ENCODE measurements at regions not wholly inside any gene's neighbourhood (a gene's known extent, or its start where the extent isn't known, plus 50 kb on each side); places are given as distances from the start of the nearest gene placed in this dataset.

DNA sequence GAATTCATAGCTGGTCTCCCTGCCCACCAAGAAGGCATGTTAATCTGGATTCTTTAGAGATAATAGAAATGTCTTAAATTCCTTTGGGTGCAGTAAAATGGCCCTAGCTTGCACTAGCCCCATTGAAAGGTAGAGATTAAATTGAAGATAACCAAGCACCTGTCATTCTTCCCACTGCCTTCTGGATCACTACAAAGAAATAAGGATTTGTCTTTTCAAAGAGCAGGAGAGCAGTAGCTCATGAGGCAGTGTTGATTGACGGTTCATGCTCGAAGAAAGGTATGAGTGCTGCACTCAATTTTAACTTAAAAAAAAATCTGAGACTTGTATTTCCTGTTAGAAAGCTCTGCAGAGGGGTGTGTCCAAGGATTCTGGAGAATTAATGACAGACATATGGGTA is 74.9 kb upstream of the F3 start:
- TF ChIP-seq ESRRG (CRISPR knock-in tag; IDR thresholded peaks at IDR 0.05) = no peak
- TF ChIP-seq ISL1 (CRISPR knock-in tag; IDR thresholded peaks at IDR 0.05) = peak; percentile 28; the same call in 1 of the 2 replicates
- ATAC-seq = no peak; the same call in 2 of the 3 replicates

DNA sequence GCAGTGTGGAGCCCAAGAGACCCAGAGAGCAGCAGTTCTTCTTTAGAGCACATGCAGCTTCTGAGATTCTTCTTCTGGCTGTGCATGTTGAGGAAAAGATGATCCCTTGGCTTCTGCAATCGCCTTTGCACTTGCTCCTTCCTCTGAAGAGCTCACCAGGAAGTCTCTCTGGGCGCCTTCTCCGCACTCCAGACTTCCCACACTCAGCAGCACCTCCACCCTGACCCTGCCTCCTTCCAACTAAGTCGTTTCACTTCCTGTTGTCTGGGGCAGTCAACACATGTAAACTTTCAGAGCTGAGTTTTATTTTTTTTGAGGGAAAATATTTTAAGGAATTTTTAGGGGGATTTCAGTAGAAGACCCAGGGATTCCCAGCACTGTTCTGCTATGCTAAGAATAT is 73.4 kb upstream of the F3 start:
- TF ChIP-seq, protein P1, sequence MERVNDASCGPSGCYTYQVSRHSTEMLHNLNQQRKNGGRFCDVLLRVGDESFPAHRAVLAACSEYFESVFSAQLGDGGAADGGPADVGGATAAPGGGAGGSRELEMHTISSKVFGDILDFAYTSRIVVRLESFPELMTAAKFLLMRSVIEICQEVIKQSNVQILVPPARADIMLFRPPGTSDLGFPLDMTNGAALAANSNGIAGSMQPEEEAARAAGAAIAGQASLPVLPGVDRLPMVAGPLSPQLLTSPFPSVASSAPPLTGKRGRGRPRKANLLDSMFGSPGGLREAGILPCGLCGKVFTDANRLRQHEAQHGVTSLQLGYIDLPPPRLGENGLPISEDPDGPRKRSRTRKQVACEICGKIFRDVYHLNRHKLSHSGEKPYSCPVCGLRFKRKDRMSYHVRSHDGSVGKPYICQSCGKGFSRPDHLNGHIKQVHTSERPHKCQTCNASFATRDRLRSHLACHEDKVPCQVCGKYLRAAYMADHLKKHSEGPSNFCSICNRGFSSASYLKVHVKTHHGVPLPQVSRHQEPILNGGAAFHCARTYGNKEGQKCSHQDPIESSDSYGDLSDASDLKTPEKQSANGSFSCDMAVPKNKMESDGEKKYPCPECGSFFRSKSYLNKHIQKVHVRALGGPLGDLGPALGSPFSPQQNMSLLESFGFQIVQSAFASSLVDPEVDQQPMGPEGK (CRISPR knock-in tag; IDR thresholded peaks at IDR 0.05; ENCODE audit: borderline replicate concordance) = no peak
- TF ChIP-seq ZNF70 (CRISPR knock-in tag; IDR thresholded peaks at IDR 0.05) (no peak), ZFP30 (CRISPR knock-in tag; IDR thresholded peaks at IDR 0.05) (no peak), GLIS3 (CRISPR knock-in tag; IDR thresholded peaks at IDR 0.05) (no peak)
- ATAC-seq = no peak

DNA sequence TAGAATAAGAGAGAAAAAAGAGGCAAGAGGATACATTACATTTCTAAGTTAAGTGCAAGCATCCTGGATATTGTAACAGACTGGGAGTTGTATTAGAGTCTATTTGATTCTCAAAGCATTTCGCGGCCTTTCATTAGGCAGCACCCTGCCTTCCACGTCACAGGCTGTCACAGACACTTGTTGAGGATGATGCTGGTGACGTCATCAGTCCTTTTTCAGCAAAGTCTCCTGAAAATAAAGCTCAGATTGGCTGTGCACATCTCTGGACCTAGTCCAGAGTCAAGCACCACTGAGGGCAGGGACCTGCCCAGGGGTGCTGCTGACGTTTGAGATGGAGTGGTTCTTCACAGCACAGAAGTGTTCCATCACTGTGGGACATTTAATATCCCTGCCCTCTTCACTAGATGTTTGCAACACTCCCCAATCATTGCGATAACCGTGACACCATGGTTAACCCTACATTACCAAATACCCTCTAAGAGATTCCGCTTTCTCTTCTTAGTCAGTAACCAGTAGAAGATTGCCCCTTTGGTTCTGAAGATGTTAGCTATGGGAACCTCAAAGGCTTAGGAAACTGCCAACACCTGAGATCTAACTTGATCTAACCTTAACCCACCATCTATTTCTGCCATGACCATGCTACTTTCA is 72.7 kb upstream of the F3 start:
- no peak for TF ChIP-seq ZNF565 (CRISPR knock-in tag; conservative IDR thresholded peaks at IDR 0.05; ENCODE audit: low read depth)
- TF ChIP-seq, protein P2, sequence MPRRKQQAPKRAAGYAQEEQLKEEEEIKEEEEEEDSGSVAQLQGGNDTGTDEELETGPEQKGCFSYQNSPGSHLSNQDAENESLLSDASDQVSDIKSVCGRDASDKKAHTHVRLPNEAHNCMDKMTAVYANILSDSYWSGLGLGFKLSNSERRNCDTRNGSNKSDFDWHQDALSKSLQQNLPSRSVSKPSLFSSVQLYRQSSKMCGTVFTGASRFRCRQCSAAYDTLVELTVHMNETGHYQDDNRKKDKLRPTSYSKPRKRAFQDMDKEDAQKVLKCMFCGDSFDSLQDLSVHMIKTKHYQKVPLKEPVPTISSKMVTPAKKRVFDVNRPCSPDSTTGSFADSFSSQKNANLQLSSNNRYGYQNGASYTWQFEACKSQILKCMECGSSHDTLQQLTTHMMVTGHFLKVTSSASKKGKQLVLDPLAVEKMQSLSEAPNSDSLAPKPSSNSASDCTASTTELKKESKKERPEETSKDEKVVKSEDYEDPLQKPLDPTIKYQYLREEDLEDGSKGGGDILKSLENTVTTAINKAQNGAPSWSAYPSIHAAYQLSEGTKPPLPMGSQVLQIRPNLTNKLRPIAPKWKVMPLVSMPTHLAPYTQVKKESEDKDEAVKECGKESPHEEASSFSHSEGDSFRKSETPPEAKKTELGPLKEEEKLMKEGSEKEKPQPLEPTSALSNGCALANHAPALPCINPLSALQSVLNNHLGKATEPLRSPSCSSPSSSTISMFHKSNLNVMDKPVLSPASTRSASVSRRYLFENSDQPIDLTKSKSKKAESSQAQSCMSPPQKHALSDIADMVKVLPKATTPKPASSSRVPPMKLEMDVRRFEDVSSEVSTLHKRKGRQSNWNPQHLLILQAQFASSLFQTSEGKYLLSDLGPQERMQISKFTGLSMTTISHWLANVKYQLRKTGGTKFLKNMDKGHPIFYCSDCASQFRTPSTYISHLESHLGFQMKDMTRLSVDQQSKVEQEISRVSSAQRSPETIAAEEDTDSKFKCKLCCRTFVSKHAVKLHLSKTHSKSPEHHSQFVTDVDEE (CRISPR knock-in tag; IDR thresholded peaks at IDR 0.05) = no peak
- TF ChIP-seq PPARA (CRISPR knock-in tag; IDR thresholded peaks at IDR 0.05; ENCODE audit: borderline replicate concordance) = no peak
- TF ChIP-seq ZNF70 (CRISPR knock-in tag; IDR thresholded peaks at IDR 0.05) = no peak
- TF ChIP-seq, protein P3, sequence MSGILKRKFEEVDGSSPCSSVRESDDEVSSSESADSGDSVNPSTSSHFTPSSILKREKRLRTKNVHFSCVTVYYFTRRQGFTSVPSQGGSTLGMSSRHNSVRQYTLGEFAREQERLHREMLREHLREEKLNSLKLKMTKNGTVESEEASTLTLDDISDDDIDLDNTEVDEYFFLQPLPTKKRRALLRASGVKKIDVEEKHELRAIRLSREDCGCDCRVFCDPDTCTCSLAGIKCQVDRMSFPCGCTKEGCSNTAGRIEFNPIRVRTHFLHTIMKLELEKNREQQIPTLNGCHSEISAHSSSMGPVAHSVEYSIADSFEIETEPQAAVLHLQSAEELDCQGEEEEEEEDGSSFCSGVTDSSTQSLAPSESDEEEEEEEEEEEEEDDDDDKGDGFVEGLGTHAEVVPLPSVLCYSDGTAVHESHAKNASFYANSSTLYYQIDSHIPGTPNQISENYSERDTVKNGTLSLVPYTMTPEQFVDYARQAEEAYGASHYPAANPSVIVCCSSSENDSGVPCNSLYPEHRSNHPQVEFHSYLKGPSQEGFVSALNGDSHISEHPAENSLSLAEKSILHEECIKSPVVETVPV (CRISPR knock-in tag; IDR thresholded peaks at IDR 0.05) = no peak
- TF ChIP-seq CSDC2 (CRISPR knock-in tag; IDR thresholded peaks at IDR 0.05) = no peak
- TF ChIP-seq ZFP30 (CRISPR knock-in tag; IDR thresholded peaks at IDR 0.05) = no peak
- TF ChIP-seq, protein P1 (CRISPR knock-in tag; IDR thresholded peaks at IDR 0.05; ENCODE audit: borderline replicate concordance) = no peak
- TF ChIP-seq ARNTL (CRISPR knock-in tag; IDR thresholded peaks at IDR 0.05; ENCODE audit: borderline replicate concordance, low read depth) = no peak
- no peak for TF ChIP-seq RARB (CRISPR knock-in tag; IDR thresholded peaks at IDR 0.05)
- TF ChIP-seq SNAI2 (CRISPR knock-in tag; IDR thresholded peaks at IDR 0.05) = no peak
- TF ChIP-seq, protein P4, sequence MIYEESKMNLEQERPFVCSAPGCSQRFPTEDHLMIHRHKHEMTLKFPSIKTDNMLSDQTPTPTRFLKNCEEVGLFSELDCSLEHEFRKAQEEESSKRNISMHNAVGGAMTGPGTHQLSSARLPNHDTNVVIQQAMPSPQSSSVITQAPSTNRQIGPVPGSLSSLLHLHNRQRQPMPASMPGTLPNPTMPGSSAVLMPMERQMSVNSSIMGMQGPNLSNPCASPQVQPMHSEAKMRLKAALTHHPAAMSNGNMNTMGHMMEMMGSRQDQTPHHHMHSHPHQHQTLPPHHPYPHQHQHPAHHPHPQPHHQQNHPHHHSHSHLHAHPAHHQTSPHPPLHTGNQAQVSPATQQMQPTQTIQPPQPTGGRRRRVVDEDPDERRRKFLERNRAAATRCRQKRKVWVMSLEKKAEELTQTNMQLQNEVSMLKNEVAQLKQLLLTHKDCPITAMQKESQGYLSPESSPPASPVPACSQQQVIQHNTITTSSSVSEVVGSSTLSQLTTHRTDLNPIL (CRISPR knock-in tag; IDR thresholded peaks at IDR 0.05; ENCODE audit: low read depth) = no peak
- no peak for TF ChIP-seq ISL1 (CRISPR knock-in tag; IDR thresholded peaks at IDR 0.05)
- no peak for TF ChIP-seq ZC3H10 (CRISPR knock-in tag; IDR thresholded peaks at IDR 0.05)
- TF ChIP-seq BACH2 (CRISPR knock-in tag; IDR thresholded peaks at IDR 0.05; ENCODE audit: borderline replicate concordance) = no peak
- ATAC-seq = no peak

DNA sequence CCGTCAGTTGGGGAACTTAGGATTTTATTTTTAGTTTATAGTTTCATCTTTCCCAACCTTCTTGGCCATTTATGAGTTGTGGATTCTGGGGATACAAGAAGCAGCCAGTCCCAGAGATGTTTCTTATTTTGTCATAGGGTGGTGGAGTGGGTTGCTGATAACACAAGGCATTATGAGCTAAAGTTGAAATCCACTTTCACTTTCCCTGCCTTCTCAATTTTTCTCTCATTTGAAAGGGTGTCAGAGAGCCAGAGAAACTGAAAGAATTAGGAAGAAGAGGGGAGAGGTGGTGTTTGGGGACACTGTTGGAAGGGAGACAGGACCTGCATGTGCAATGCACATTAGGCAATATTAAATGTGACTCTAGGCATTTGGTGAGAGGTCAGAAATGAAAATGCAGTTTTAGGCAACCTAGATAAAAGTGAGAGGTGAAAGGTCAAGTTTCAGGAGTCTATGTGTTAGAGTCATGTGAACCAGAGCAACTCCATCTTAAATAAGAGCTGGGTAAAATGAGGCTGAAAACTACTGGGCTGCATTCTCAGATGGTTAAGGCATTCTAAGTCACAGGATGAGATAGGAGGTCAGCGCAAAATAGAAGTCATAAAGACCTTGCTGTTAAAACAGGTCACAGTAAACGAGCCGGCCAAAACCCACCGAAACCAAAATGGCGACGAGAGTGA is 71.1 kb upstream of the F3 start:
- TF ChIP-seq ZNF70 (CRISPR knock-in tag; IDR thresholded peaks at IDR 0.05) = no peak
- no peak for TF ChIP-seq ZFP30 (CRISPR knock-in tag; IDR thresholded peaks at IDR 0.05)
- no peak for TF ChIP-seq TOX (CRISPR knock-in tag; IDR thresholded peaks at IDR 0.05; ENCODE audit: borderline replicate concordance)
- TF ChIP-seq, protein P5, sequence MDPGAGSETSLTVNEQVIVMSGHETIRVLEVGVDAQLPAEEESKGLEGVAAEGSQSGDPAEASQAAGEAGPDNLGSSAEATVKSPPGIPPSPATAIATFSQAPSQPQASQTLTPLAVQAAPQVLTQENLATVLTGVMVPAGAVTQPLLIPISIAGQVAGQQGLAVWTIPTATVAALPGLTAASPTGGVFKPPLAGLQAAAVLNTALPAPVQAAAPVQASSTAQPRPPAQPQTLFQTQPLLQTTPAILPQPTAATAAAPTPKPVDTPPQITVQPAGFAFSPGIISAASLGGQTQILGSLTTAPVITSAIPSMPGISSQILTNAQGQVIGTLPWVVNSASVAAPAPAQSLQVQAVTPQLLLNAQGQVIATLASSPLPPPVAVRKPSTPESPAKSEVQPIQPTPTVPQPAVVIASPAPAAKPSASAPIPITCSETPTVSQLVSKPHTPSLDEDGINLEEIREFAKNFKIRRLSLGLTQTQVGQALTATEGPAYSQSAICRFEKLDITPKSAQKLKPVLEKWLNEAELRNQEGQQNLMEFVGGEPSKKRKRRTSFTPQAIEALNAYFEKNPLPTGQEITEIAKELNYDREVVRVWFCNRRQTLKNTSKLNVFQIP (CRISPR knock-in tag; IDR thresholded peaks at IDR 0.05; ENCODE audit: borderline replicate concordance, low read depth) = no peak
- TF ChIP-seq CSDC2 (CRISPR knock-in tag; IDR thresholded peaks at IDR 0.05) = no peak
- TF ChIP-seq, protein P3 (CRISPR knock-in tag; IDR thresholded peaks at IDR 0.05) = no peak
- no peak for TF ChIP-seq PPARA (CRISPR knock-in tag; IDR thresholded peaks at IDR 0.05; ENCODE audit: borderline replicate concordance)
- no peak for TF ChIP-seq GLIS3 (CRISPR knock-in tag; IDR thresholded peaks at IDR 0.05)
- TF ChIP-seq SNAI2 (CRISPR knock-in tag; IDR thresholded peaks at IDR 0.05) = no peak
- no peak for ATAC-seq
